HUES64 (cell line): ENCODE measurements at regions not wholly inside any gene's neighbourhood (a gene's known extent, or its start where the extent isn't known, plus 50 kb on each side); places are given as distances from the start of the nearest gene placed in this dataset.

Experiments
- H3K27ac ChIP-seq: 2 replicates; pipeline ENCODE4 v1.7.0; 2013; ENCODE audit warnings: low read depth, low read length, inconsistent platforms
- H3K27me3 ChIP-seq: 2 replicates; pipeline ENCODE4 v1.6.1; 2013; ENCODE audit warnings: mild to moderate bottlenecking, low read length; ENCODE audit not compliant: insufficient read depth
- H3K36me3 ChIP-seq: 2 replicates; pipeline ENCODE4 v1.6.1; 2013; ENCODE audit warnings: mild to moderate bottlenecking, low read length; ENCODE audit not compliant: insufficient read depth
- H3K4me1 ChIP-seq: 2 replicates; pipeline ENCODE4 v1.6.1; 2013; ENCODE audit warnings: mild to moderate bottlenecking, low read length, moderate library complexity; ENCODE audit not compliant: insufficient read depth
- H3K4me3 ChIP-seq: 2 replicates; pipeline ENCODE4 v1.5.1; 2013; ENCODE audit warnings: mild to moderate bottlenecking, low read length, moderate library complexity
- H3K9ac ChIP-seq: 2 replicates; pipeline ENCODE4 v1.6.1; 2013; ENCODE audit warnings: mild to moderate bottlenecking, low read depth, low read length
- H3K9me3 ChIP-seq: 2 replicates; pipeline ENCODE4 v1.6.1; 2013; ENCODE audit warnings: low read depth, low read length; ENCODE audit not compliant: insufficient read depth
- WGBS: fragments of 150-250, 120-280 bp; methylation state at CpG from one replicate; pipeline ENCODE4 v1.1.7; 2013; ENCODE audit warnings: missing lambda C conversion rate; 5-methylcytosine and 5-hydroxymethylcytosine counted together

DNA sequence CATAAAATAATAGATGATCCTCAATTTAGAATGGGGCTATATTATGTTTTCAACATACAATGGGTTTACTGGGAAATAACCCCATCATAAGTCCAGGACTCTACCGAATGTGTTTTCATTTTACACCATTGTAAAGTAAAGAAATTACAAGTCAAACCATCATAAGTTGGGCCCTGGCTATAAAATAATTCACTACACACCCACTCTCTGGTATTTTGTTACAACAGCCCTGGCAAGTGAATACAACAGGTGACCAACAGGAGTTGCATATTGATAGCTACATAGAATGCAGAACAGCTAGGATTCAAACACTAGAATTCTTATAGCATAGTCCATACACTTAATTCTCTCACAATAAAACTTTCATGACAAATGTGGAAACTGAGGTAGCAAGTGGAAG lies 673.0 kb upstream of the CA10 start:
- Histone ChIP-seq H3K27me3 (no peaks in the 10 kb centered on the region), H3K36me3 (no peaks in the 10 kb centered on the region), H3K9ac (no peak overlapping the region), H3K4me1 (no peaks in the 10 kb centered on the region), H3K9me3 (peaks cover 45% of the 10 kb centered on the region), H3K4me3 (no peak overlapping the region), H3K27ac (no peak overlapping the region)
- WGBS, result 100% methylated on average over 1 of the region's 1 CpG

DNA sequence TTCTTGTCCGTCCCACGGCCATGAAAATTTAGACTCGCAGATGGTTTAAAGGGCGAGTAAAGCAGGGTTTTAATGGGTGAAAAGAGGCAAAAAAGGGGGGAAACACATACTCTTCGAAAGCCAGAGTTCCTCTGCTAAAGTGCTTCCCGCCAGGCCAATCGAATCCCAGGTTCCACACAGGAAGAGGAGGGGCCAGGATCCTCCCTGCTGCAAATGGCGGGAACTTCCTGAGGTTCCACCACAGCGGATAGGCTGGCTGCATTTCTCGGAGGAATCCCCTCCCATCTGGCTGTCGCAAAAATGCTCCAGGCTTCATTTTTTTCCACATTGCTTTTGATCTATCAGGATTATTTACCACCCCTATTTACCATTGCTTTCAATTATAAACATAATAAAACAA lies 670.1 kb upstream of the CA10 start:
- Histone ChIP-seq H3K4me3 (no peak overlapping the region), H3K4me1 (no peaks in the 10 kb centered on the region), H3K9ac (no peak overlapping the region), H3K27me3 (no peaks in the 10 kb centered on the region), H3K27ac (no peak overlapping the region), H3K36me3 (no peaks in the 10 kb centered on the region), H3K9me3 (peaks cover 40% of the 10 kb centered on the region; the same call in 1 of the 2 replicates)
- WGBS, result 92% methylated on average over 11 of the region's 11 CpGs

DNA sequence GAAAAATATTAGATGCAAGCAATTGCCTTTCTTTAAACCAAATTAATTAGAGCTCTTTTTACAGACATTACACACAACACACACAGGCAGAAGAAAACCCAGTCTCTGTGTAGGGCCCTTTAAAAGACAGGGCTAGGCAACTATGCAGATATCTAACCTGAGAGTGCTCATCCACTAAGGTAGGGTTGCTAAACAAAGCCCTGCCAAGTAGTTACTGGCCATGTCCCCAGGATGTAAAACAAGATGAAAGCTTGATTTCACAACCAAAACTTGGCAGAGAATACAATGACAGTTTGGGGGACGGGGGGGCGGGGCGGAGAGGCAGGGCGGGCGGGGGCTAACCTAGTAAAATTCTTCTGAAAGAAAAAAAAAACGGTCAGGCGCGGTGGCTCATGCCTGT lies 669.0 kb upstream of the CA10 start:
- no peaks in the 10 kb centered on the region for H3K4me1 ChIP-seq
- no peaks in the 10 kb centered on the region for H3K27me3 ChIP-seq
- H3K9me3 ChIP-seq, result peaks cover 38% of the 10 kb centered on the region
- no peak overlapping the region for H3K27ac ChIP-seq
- no peak overlapping the region for H3K4me3 ChIP-seq
- H3K9ac ChIP-seq, result no peak overlapping the region
- 93% methylated on average over 8 of the region's 8 CpGs for WGBS
- H3K36me3 ChIP-seq, result no peaks in the 10 kb centered on the region

DNA sequence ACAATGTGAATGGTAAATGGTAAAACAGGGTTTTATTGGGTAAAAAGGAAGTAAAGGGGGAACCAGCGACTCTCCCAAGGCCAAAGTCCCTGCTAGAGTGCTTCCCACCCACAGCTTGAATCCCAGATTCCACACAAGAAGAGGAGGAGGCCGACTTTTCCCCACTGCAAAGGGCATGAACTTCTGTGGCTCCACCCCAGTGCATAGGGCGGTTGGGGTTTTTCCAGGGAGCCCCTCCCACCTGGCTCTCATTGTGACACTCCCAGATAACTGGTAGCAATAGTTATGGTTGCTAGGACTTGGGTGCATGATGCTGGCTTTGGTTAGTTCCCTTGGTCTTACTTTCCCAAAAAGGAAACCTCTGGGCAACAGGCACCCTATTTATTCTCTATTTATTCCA lies 666.0 kb upstream of the CA10 start:
- H3K9ac ChIP-seq, result no peak overlapping the region
- H3K27ac ChIP-seq, result no peak overlapping the region
- no peak overlapping the region for H3K4me3 ChIP-seq
- no peaks in the 10 kb centered on the region for H3K27me3 ChIP-seq
- H3K9me3 ChIP-seq, result peaks cover 42% of the 10 kb centered on the region
- WGBS, result 78% methylated on average over 3 of the region's 3 CpGs
- no peaks in the 10 kb centered on the region for H3K4me1 ChIP-seq
- no peaks in the 10 kb centered on the region for H3K36me3 ChIP-seq

DNA sequence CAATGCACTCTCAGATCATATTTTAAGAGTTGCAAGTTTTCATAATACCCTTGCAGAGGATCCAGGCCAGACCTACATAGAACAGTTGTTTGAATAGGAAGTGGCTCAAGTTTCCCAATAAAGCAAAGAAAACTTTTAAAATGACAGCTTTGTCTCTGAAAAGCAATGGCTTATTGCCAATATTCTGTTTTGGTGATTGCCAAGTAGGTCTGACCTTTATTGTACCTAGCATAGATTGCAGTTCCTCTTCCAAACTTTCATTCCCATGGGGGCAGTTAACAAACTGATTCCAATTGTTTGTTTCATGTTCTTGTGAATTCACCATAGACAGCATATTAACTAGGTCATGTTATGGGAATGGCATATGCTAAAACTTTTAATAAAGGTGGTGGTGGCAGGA lies 664.6 kb upstream of the CA10 start:
- H3K27me3 ChIP-seq, result no peaks in the 10 kb centered on the region
- H3K4me3 ChIP-seq, result no peak overlapping the region
- H3K9me3 ChIP-seq, result peaks cover 39% of the 10 kb centered on the region
- no peak overlapping the region for H3K27ac ChIP-seq
- H3K9ac ChIP-seq, result no peak overlapping the region
- no peaks in the 10 kb centered on the region for H3K36me3 ChIP-seq
- no peaks in the 10 kb centered on the region for H3K4me1 ChIP-seq

DNA sequence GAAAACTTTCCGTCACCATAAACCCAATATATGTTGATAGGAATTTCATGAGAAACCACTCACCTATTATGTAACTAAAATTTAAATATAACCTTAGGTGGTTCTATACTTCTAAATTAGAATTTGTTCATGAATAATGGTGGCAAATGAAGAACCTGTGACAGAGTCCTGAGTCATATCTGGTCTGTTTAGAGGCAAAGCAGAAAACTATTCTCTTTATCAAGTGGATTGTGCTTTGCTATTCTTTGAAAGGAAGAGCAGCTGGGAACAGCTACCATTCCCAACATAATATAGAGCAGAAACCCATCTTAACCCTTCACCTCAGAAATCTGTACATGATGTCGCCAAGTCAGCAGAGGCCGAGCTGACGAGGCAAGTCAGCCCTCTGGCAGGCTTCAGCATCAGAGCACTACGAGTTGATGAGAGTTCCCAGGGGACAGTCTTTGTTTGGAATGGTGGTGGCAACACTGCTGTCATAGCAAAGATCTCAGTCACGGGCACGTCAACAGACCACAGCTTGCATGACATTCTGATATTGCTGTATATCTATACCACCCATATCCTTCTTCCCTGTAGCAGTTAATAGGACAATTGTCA lies 631.9 kb upstream of the CA10 start:
- 89% methylated on average over 6 of the region's 7 CpGs for WGBS
- Histone ChIP-seq H3K4me3 (no peak overlapping the region), H3K27me3 (no peaks in the 10 kb centered on the region)

DNA sequence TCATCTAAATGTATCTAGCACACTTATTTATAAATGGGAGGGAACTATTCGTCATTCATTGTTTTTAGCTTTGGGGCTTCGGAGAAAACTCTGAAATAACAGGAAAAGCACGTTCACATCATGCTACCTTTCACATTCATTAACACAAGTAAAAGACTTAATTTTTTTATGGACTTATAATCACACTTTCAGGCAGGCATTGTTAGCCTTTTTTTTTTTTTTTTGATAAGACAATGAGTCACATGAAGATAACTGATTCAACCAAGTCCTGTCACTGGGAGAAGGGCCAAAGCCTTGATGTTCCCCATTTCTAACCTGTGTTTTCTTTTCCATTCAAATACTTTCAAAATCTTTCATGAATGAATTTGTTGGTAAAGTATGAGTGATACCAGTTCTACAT lies 631.3 kb upstream of the CA10 start:
- Histone ChIP-seq H3K27me3 (no peaks in the 10 kb centered on the region), H3K27ac (no peak overlapping the region), H3K9me3 (peaks cover 63% of the 10 kb centered on the region), H3K9ac (no peak overlapping the region), H3K36me3 (no peaks in the 10 kb centered on the region), H3K4me3 (no peak overlapping the region), H3K4me1 (no peaks in the 10 kb centered on the region)
- 80% methylated on average over 3 of the region's 3 CpGs for WGBS

More for the DNA sequence above, 631.9 kb upstream of the CA10 start:
- H3K36me3 ChIP-seq, result no peaks in the 10 kb centered on the region
- peaks cover 62% of the 10 kb centered on the region for H3K9me3 ChIP-seq
- no peaks in the 10 kb centered on the region for H3K4me1 ChIP-seq
- H3K27ac ChIP-seq, result no peak overlapping the region
- no peak overlapping the region for H3K9ac ChIP-seq

DNA sequence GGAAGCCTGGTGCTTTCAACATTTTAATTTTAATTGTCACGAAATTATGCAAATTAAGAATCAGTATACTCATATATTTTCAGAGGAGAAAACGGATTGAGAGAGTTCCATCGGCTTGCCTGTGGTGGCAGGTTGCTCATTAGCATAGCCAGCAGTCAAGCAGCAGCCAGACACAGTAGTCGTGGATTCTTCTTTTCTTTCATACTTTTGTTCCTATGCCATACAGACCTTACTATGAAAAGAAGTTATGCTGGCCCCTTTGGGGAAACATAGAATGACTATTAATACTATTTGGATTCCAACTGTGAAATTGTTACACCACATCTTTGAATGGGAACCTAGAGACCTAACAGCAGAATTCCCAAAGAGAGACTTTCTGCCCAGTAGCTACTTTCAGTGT lies 617.7 kb upstream of the CA10 start:
- Histone ChIP-seq H3K27ac (no peak overlapping the region), H3K27me3 (peaks cover 2% of the 10 kb centered on the region; the same call in 1 of the 2 replicates), H3K36me3 (no peaks in the 10 kb centered on the region), H3K9me3 (peaks cover 41% of the 10 kb centered on the region), H3K4me1 (0 out of 2 replicates have a peak, but pooled peaks cover 4% of the 10 kb centered on the region), H3K4me3 (no peak overlapping the region), H3K9ac (no peak overlapping the region)
- WGBS, result 51% methylated on average over 3 of the region's 4 CpGs

DNA sequence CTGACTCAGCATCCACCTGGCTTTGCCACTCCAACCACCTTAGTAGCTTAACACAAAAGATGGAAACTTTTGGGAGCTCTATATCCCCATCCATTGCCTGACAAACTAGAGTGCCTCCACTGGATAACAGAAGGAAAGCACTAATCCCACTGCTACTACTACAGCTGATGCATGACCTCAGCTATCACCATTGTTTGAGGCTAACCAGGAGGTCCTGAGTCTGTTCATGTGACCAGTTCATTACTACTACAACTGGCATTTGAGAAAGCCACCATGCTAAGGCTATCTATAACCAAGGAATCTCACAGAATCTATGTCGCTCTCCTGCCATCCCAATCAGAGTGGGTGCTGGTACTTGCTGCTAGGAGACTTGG lies 604.3 kb upstream of the CA10 start:
- Histone ChIP-seq H3K36me3 (no peaks in the 10 kb centered on the region), H3K4me1 (no peaks in the 10 kb centered on the region), H3K4me3 (no peak overlapping the region), H3K9ac (no peak overlapping the region), H3K9me3 (peaks cover 50% of the 10 kb centered on the region), H3K27me3 (no peaks in the 10 kb centered on the region), H3K27ac (no peak overlapping the region)
- WGBS, result 70% methylated on average over 1 of the region's 1 CpG

DNA sequence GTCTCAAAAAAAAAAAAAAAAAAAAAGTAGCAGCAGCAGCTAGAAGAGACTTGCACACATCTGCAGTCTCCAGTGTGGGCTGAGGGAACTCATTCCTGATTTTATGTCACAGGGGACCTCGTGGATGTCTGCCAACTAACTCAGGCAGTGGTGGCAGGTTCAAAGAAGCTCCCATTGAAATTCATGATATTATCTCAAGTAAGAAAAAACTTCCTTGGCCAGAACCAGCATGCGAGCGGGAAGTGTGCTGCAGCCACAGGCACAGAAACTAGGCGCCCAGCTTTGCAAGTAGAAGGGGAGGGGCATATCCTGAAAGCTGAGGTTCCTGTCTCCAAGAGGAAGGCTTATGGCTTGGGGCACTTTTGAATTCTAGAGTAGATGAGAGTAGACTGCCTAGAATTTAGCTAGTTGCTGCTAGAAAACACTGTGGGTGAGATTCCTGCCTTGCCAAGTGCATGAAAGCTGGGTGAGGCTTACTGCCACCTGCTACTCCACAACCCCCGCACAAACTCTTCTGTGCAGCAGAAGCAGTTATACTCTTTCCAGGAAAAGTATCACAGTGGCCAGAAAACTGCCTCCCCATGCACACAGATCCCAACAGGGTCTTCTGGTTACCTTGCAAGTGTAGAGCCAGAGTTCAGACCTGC lies 603.8 kb upstream of the CA10 start:
- H3K27ac ChIP-seq, result no peak overlapping the region
- no peaks in the 10 kb centered on the region for H3K27me3 ChIP-seq
- no peak overlapping the region for H3K4me3 ChIP-seq
- no peaks in the 10 kb centered on the region for H3K4me1 ChIP-seq
- no peaks in the 10 kb centered on the region for H3K36me3 ChIP-seq
- H3K9me3 ChIP-seq, result peaks cover 48% of the 10 kb centered on the region
- no peak overlapping the region for H3K9ac ChIP-seq
- WGBS, result 83% methylated on average over 5 of the region's 5 CpGs

DNA sequence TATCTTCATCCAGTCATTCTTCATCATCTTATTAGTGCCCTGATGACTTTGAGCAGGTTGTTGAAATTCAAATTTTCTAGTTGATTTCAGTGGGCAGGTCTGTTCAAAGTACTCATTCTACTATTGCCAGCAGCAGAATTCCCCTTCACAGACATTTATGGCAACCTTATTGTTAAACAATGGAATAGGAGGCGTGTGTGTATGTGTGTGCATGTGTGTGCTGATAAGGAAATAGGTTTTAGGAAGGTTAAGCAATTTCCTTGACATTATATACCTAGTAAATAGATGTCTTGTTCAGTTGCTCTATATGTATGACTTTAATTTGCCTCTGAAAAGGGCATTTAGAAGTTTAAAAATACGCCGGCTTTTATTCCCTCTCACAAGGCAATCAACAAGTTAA lies 601.4 kb upstream of the CA10 start:
- Histone ChIP-seq H3K27me3 (no peaks in the 10 kb centered on the region), H3K36me3 (no peaks in the 10 kb centered on the region), H3K9me3 (peaks cover 47% of the 10 kb centered on the region), H3K9ac (no peak overlapping the region), H3K4me1 (no peaks in the 10 kb centered on the region), H3K27ac (no peak overlapping the region), H3K4me3 (no peak overlapping the region)
- WGBS, result 100% methylated on average over 2 of the region's 3 CpGs

DNA sequence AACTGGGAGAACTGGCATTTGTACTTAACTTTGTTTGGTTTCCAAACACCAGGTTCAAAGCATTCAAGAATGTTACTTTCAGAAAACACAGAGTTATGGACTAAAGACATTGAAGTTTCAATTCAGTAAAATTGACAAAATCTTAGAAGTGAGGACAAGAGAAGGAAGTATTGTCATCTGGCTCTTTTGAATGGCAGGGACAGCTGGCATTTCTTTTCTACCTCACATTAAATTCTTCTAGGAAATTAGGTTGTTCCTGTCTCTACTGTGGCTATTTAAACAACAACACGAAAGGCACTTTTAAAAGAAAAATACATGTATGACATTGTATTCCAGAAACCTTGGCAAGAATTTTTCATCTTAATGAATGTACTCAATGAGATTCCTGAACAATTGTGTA lies 600.0 kb upstream of the CA10 start:
- Histone ChIP-seq H3K9ac (no peak overlapping the region), H3K4me3 (no peak overlapping the region), H3K27ac (no peak overlapping the region), H3K9me3 (peaks cover 47% of the 10 kb centered on the region), H3K4me1 (no peaks in the 10 kb centered on the region), H3K36me3 (no peaks in the 10 kb centered on the region), H3K27me3 (no peaks in the 10 kb centered on the region)
- WGBS, result 86% methylated on average over 1 of the region's 1 CpG
